Progenitor cell of endocrine pancreas (in vitro differentiated cells): ENCODE measurements at regions not wholly inside any gene's neighbourhood (a gene's known extent, or its start where the extent isn't known, plus 50 kb on each side); places are given as distances from the start of the nearest gene placed in this dataset.

ENCODE experiments used
- DNase-seq: peaks from one replicate; pipeline ENCODE4 v3.0.0; 2021; ENCODE audit warnings: low spot score; ENCODE audit not compliant: unreplicated experiment
- H3K27ac Mint-ChIP-seq: 2 replicates; pipeline ENCODE4 v1.8.0; 2021; ENCODE audit warnings: mild to moderate bottlenecking, moderate library complexity, mixed read lengths
- H3K27me3 Mint-ChIP-seq: 2 replicates; pipeline ENCODE4 v1.8.0; 2021; ENCODE audit warnings: mixed read lengths
- H3K36me3 Mint-ChIP-seq: 2 replicates; pipeline ENCODE4 v1.8.0; 2022; ENCODE audit warnings: mixed read lengths; ENCODE audit not compliant: insufficient read depth
- H3K4me1 Mint-ChIP-seq: 2 replicates; pipeline ENCODE4 v1.8.0; 2021; ENCODE audit warnings: low read depth, mixed read lengths
- H3K4me3 Mint-ChIP-seq: 2 replicates; pipeline ENCODE4 v1.8.0; 2021; ENCODE audit warnings: low read depth, mild to moderate bottlenecking, moderate library complexity, mixed read lengths
- H3K9me3 Mint-ChIP-seq: 2 replicates; pipeline ENCODE4 v1.8.0; 2021; ENCODE audit warnings: low read depth, mixed read lengths
- CTCF ChIP-seq: fragments of 200-600 bp; sonication (generic); IDR thresholded peaks from one replicate; pipeline ENCODE4 v1.5.0; 2021; ENCODE audit warnings: antibody characterized with exemption, mild to moderate bottlenecking; ENCODE audit not compliant: unreplicated experiment

GRCh38 chr1:227395426-227396028 lies 77.2 kb upstream of the CDC42BPA start:
- no peak overlapping the region for H3K4me3 Mint-ChIP-seq
- DNase-seq = no peak
- peaks cover under 1% of the 10 kb centered on the region for H3K9me3 Mint-ChIP-seq
- H3K27ac Mint-ChIP-seq = no peak overlapping the region
- no peaks in the 10 kb centered on the region for H3K27me3 Mint-ChIP-seq
- H3K4me1 Mint-ChIP-seq = peaks cover 3% of the 10 kb centered on the region
- H3K36me3 Mint-ChIP-seq = no peaks in the 10 kb centered on the region
- no peak for TF ChIP-seq CTCF

GRCh38 chr1:227392984-227393764 lies 74.9 kb upstream of the CDC42BPA start:
- Mint-ChIP-seq H3K27me3 (no peaks in the 10 kb centered on the region), H3K4me3 (no peak overlapping the region), H3K4me1 (peaks cover 3% of the 10 kb centered on the region), H3K36me3 (no peaks in the 10 kb centered on the region), H3K9me3 (no peaks in the 10 kb centered on the region), H3K27ac (no peak overlapping the region)
- no peak for DNase-seq
- no peak for TF ChIP-seq CTCF

GRCh38 chr1:227391879-227392278 lies 73.6 kb upstream of the CDC42BPA start:
- no peak for TF ChIP-seq CTCF
- peaks cover 3% of the 10 kb centered on the region for H3K4me1 Mint-ChIP-seq
- no peaks in the 10 kb centered on the region for H3K9me3 Mint-ChIP-seq
- H3K36me3 Mint-ChIP-seq = no peaks in the 10 kb centered on the region
- no peaks in the 10 kb centered on the region for H3K27me3 Mint-ChIP-seq
- no peak overlapping the region for H3K4me3 Mint-ChIP-seq
- DNase-seq = no peak
- H3K27ac Mint-ChIP-seq = no peak overlapping the region

GRCh38 chr1:227391211-227391610 lies 72.9 kb upstream of the CDC42BPA start:
- no peak for TF ChIP-seq CTCF
- no peak overlapping the region for H3K4me3 Mint-ChIP-seq
- H3K27me3 Mint-ChIP-seq = no peaks in the 10 kb centered on the region
- peaks cover 3% of the 10 kb centered on the region for H3K4me1 Mint-ChIP-seq
- no peaks in the 10 kb centered on the region for H3K9me3 Mint-ChIP-seq
- DNase-seq = no peak
- no peak overlapping the region for H3K27ac Mint-ChIP-seq
- no peaks in the 10 kb centered on the region for H3K36me3 Mint-ChIP-seq

- Mint-ChIP-seq H3K4me1 (peaks cover 3% of the 10 kb centered on the region), H3K36me3 (no peaks in the 10 kb centered on the region), H3K9me3 (no peaks in the 10 kb centered on the region), H3K4me3 (no peak overlapping the region), H3K27me3 (no peaks in the 10 kb centered on the region), H3K27ac (no peak overlapping the region)
- TF ChIP-seq CTCF = no peak
- no peak for DNase-seq
Observed at GRCh38 chr1:227390525-227390924, 72.2 kb upstream of the CDC42BPA start.
